ENCODE measurements at regions not wholly inside any gene's neighbourhood (a gene's known extent, or its start where the extent isn't known, plus 50 kb on each side); places are given as distances from the start of the nearest gene placed in this dataset.
"Not testable (repeated sequence)": the region's sequence is repeated elsewhere in the genome, so short reads cannot be mapped to it uniquely, and the experiment has no call there.

DNA sequence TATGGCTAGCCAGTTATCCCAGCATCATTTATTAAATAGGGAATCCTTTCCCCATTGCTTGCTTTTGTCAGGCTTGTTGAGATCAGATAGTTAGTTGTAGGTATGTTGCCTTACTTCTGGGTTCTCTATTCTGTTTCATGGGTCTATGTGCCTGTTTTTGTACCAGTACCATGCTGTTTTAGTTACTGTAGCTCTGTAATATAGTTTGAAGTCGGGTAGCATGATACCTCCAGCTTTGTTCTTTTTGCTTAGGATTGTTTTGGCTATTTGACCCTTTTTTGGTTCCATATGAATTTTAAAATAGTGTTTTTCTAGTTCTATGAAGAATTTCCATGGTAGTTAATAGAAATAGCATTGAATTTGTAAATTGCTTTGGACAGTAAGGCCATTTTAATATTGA is 300.5 kb downstream of the PTGER3 start:
- H3K4me3 ChIP-seq (ENCODE audit: extremely low read depth in 1 of 4, insufficient read depth in 2 of 4, low read depth in 3 of 4, low read length in 4 of 4); POLR2A ChIA-PET (ENCODE audit: partially characterized antibody); H2BK12ac ChIP-seq (ENCODE audit: low read depth, low read length); H3K14ac ChIP-seq (ENCODE audit: insufficient read length); H3K18ac ChIP-seq (ENCODE audit: extremely low read depth, low read length); H2BK20ac ChIP-seq (ENCODE audit: low read length); H2BK120ac ChIP-seq (replicated peaks; ENCODE audit: low read depth, low read length); H3K4me2 ChIP-seq (ENCODE audit: insufficient read depth in 1 of 2, low read depth in 2 of 2, low read length in 2 of 2); H3K9me3 ChIP-seq (ENCODE audit: insufficient read depth in 2 of 2, low read depth in 1 of 2, low read length in 1 of 2); H3K4ac ChIP-seq (replicated peaks; ENCODE audit: insufficient read length, low read depth, low read length); H2BK5ac ChIP-seq (ENCODE audit: low read depth, low read length); H4K5ac ChIP-seq (ENCODE audit: insufficient read length, low read depth, low read length); H2BK15ac ChIP-seq (ENCODE audit: low read length); H3K79me2 ChIP-seq (ENCODE audit: control insufficient read depth in 1 of 2, insufficient read depth in 2 of 2, low read length in 2 of 2); H3K36me3 ChIP-seq (ENCODE audit: control insufficient read depth in 2 of 4, insufficient read depth in 4 of 4, low read length in 3 of 4); H2AK5ac ChIP-seq (ENCODE audit: low read depth, low read length); DNase-seq (ENCODE audit: low read depth in 1 of 2, low spot score in 2 of 2); FAIRE-seq; H3K23ac ChIP-seq (ENCODE audit: insufficient read length); H4K8ac ChIP-seq (ENCODE audit: extremely low read depth, insufficient read depth, low read length); H4K20me1 ChIP-seq (replicated peaks in 1 of 2; ENCODE audit: control insufficient read depth in 1 of 2, insufficient read depth in 2 of 2, low read length in 2 of 2); H3K56ac ChIP-seq (replicated peaks; ENCODE audit: insufficient read length, low read depth, low read length); H3K23me2 ChIP-seq (ENCODE audit: low read depth, low read length); H4K91ac ChIP-seq (replicated peaks; ENCODE audit: insufficient read length, low read length); H3K4me1 ChIP-seq (replicated peaks in 1 of 4; ENCODE audit: control insufficient read depth in 3 of 4, insufficient read depth in 4 of 4, low read length in 3 of 4); H2AFZ ChIP-seq (ENCODE audit: low read length); H3K27me3 ChIP-seq (replicated peaks in 1 of 4; ENCODE audit: control insufficient read depth in 3 of 4, extremely low read depth in 1 of 4, insufficient read depth in 3 of 4, low read length in 3 of 4); H3K9ac ChIP-seq (replicated peaks in 1 of 4; ENCODE audit: extremely low read depth in 1 of 4, low read depth in 3 of 4, low read length in 3 of 4); H3K27ac ChIP-seq (ENCODE audit: low read depth, low read length); H3K79me1 ChIP-seq (ENCODE audit: low read depth, low read length): not testable (repeated sequence)
- 100% methylated on average over 1 of the region's 1 CpG; no CpG with 5 or more reads in 1 of the 2 experiments for whole genome bisulfite sequencing, 2 experiments (ENCODE audit: extremely low coverage in 1 of 2, insufficient coverage in 1 of 2, insufficient read length in 1 of 2, insufficient replicate concordance in 2 of 2, low coverage in 1 of 2, low lambda C conversion rate in 2 of 2, missing lambda C conversion rate in 1 of 2)
- CTCF ChIA-PET (ENCODE audit: partially characterized antibody): interaction anchor here (0.6 to 1.4 kb wide), 2 partner anchors 21 to 162 kb away, joined by 3 read pairs; no protein-coding TSS in a partner anchor
- TF ChIP-seq KDM1A (IDR thresholded peaks at IDR 0.05; ENCODE audit: borderline replicate concordance, low read length): 0 out of 2 replicates have a peak, but pooled peaks have one; percentile 21

DNA sequence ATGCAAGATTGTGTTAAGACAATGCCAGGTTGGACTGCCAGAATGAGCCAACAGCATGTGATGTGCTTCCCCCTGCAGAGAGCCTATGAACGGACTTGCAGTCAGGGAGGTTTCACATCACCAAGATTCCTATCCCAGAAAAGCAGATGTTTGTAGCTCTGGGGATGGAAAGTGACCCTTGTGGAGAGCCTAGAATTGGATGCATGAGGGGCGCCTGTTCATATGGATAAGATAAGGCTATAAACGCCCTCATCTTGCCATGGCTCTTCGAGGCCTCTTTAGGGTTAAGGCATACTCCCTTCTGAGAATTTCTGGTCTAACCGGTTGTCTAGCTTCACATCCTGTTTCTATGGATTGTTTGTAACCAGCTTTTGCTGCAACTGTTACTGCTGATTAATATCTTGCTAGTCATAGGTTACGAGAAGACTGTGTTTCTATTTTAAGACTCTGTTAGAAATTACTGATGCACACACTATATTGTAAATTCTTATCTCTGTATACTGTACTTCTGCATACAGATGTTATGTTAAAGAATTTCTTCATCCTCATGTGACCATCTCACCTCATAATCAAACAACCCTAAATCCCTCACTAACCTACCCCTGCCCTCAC is 295.8 kb downstream of the PTGER3 start:
- H3K9ac ChIP-seq (replicated peaks in 1 of 4; ENCODE audit: extremely low read depth in 1 of 4, low read depth in 3 of 4, low read length in 3 of 4); H2AFZ ChIP-seq (ENCODE audit: low read length); FAIRE-seq; H3K56ac ChIP-seq (replicated peaks; ENCODE audit: insufficient read length, low read depth, low read length); H3K4me2 ChIP-seq (ENCODE audit: insufficient read depth in 1 of 2, low read depth in 2 of 2, low read length in 2 of 2); H3K23me2 ChIP-seq (ENCODE audit: low read depth, low read length); H3K4me3 ChIP-seq (ENCODE audit: extremely low read depth in 1 of 4, insufficient read depth in 2 of 4, low read depth in 3 of 4, low read length in 4 of 4); H2AK5ac ChIP-seq (ENCODE audit: low read depth, low read length); H2BK12ac ChIP-seq (ENCODE audit: low read depth, low read length); H4K91ac ChIP-seq (replicated peaks; ENCODE audit: insufficient read length, low read length); DNase-seq (ENCODE audit: low read depth in 1 of 2, low spot score in 2 of 2); H3K14ac ChIP-seq (ENCODE audit: insufficient read length); H2BK120ac ChIP-seq (replicated peaks; ENCODE audit: low read depth, low read length); H3K27ac ChIP-seq (ENCODE audit: low read depth, low read length); H3K18ac ChIP-seq (ENCODE audit: extremely low read depth, low read length); H2BK20ac ChIP-seq (ENCODE audit: low read length); H3K4me1 ChIP-seq (replicated peaks in 1 of 4; ENCODE audit: control insufficient read depth in 3 of 4, insufficient read depth in 4 of 4, low read length in 3 of 4); H2BK15ac ChIP-seq (ENCODE audit: low read length); H3K79me2 ChIP-seq (ENCODE audit: control insufficient read depth in 1 of 2, insufficient read depth in 2 of 2, low read length in 2 of 2); H3K27me3 ChIP-seq (replicated peaks in 1 of 4; ENCODE audit: control insufficient read depth in 3 of 4, extremely low read depth in 1 of 4, insufficient read depth in 3 of 4, low read length in 3 of 4); H3K9me3 ChIP-seq (ENCODE audit: insufficient read depth in 2 of 2, low read depth in 1 of 2, low read length in 1 of 2); H3K36me3 ChIP-seq (ENCODE audit: control insufficient read depth in 2 of 4, insufficient read depth in 4 of 4, low read length in 3 of 4); H3K23ac ChIP-seq (ENCODE audit: insufficient read length); H4K20me1 ChIP-seq (replicated peaks in 1 of 2; ENCODE audit: control insufficient read depth in 1 of 2, insufficient read depth in 2 of 2, low read length in 2 of 2); H4K8ac ChIP-seq (ENCODE audit: extremely low read depth, insufficient read depth, low read length); POLR2A ChIA-PET (ENCODE audit: partially characterized antibody); H3K4ac ChIP-seq (replicated peaks; ENCODE audit: insufficient read length, low read depth, low read length); H2BK5ac ChIP-seq (ENCODE audit: low read depth, low read length); H3K79me1 ChIP-seq (ENCODE audit: low read depth, low read length); H4K5ac ChIP-seq (ENCODE audit: insufficient read length, low read depth, low read length): not testable (repeated sequence)
- WGBS, 2 experiments (ENCODE audit: extremely low coverage in 1 of 2, insufficient coverage in 1 of 2, insufficient read length in 1 of 2, insufficient replicate concordance in 2 of 2, low coverage in 1 of 2, low lambda C conversion rate in 2 of 2, missing lambda C conversion rate in 1 of 2): 73% methylated on average over 6 of the region's 6 CpGs; no CpG with 5 or more reads in 1 of the 2 experiments
- CTCF ChIA-PET (ENCODE audit: partially characterized antibody): interaction anchor here (0.9 kb wide), 1 partner anchor 104 kb away, joined by 3 read pairs; no protein-coding TSS in a partner anchor
